GM12865 (cell line): ENCODE measurements at regions not wholly inside any gene's neighbourhood (a gene's known extent, or its start where the extent isn't known, plus 50 kb on each side); places are given as distances from the start of the nearest gene placed in this dataset.
"Not testable (repeated sequence)": the region's sequence is repeated elsewhere in the genome, so short reads cannot be mapped to it uniquely, and the experiment has no call there.

ENCODE experiments used
- DNase-seq: peaks from one replicate; pipeline ENCODE4 v3.0.0; 2010; ENCODE audit warnings: low read depth
- H3K4me3 ChIP-seq: 2 replicates; pipeline ENCODE4 v1.5.1; 2011; ENCODE audit warnings: mild to moderate bottlenecking, low read depth, low read length, control low read depth
- TF ChIP-seq, protein P1 (sequence below): IDR thresholded peaks from 2 replicates; pipeline ENCODE4 v1.5.1; 2011; ENCODE audit warnings: low read length, control low read depth, low read depth, inconsistent platforms; ENCODE audit not compliant: insufficient read depth; ENCODE audit errors: missing control alignments

DNA sequence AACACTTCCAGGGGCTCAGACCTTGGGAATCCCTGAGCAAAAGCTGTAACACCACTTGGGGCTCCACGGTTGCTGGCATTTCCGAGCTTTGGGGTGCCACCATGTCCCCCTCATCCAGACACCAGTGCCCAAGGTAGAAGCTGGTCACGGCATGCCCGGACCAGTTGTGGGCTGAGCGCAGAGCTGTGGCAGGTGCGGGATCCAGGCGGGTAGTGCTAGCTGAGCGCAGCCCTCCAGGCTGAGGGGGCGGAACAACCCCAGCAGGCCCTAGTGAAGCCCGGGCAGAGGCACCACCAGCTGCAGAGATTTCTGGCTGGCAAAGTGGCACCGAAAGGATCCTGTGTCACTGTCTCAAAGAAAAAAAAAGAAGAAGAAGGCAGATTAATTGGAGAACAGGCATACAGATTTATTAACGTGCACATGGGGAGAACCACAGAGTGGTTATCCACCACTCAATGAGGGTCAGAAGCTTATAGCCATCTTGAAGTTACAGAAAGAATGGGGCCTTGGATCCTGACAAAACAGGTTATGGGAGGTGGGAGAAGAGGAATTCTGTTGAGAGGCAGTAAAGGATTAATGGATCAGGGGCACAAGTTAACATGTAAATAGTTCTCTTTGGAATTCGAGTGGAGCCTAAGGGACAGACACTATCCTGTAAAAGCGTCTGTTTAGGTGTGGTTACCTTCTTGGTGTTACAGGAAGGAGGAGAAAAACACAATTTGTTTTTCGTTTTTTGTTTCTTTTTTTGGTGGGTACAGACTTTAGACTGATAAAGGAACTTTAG, 107.5 kb downstream of the CD24 start:
- no peak for DNase-seq
- no peak overlapping the region for H3K4me3 ChIP-seq
- TF ChIP-seq, protein P1, sequence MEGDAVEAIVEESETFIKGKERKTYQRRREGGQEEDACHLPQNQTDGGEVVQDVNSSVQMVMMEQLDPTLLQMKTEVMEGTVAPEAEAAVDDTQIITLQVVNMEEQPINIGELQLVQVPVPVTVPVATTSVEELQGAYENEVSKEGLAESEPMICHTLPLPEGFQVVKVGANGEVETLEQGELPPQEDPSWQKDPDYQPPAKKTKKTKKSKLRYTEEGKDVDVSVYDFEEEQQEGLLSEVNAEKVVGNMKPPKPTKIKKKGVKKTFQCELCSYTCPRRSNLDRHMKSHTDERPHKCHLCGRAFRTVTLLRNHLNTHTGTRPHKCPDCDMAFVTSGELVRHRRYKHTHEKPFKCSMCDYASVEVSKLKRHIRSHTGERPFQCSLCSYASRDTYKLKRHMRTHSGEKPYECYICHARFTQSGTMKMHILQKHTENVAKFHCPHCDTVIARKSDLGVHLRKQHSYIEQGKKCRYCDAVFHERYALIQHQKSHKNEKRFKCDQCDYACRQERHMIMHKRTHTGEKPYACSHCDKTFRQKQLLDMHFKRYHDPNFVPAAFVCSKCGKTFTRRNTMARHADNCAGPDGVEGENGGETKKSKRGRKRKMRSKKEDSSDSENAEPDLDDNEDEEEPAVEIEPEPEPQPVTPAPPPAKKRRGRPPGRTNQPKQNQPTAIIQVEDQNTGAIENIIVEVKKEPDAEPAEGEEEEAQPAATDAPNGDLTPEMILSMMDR = no peak

DNA sequence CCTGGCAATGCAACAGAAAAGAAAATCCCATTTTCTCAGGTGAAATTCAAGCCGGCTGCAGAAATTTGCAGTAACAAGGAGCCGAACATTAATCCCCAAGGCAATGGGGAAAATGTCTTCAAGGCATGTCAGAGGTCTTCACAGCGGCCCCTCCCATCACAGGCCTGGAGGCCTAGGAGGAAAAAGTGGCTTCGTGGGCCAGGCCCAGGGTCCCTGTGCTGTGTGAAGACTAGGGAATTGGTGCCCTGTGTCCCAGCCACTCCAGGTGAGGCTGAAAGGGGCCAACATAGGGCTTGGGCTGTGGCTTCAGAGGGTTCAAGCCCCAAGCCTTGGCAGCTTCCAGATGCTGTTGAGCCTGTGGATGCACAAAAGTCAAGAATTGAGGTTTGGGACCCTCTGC, 111.7 kb downstream of the CD24 start:
- H3K4me3 ChIP-seq = no peak overlapping the region
- DNase-seq = no peak
- TF ChIP-seq, protein P1 = no peak

DNA sequence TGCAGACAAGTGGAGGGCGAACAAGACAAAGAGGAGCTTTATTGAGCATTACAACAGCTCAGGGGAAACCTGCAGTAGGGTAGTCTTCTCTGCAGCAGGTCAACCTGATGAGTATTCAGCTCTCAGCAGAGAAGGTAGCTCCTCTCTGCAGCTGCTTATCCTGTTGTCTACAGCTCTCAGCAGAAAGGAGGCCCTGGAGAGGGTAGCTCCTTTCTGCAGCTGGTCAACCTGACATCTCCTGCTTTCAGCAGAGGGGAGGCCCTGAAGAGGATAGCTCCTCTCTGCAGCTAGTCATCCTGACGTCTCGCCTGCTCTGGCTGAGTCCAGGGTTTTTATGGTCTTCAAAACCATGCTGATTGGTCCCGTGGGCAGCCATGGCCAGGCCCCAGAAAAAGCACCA, 113.6 kb downstream of the CD24 start:
- no peak overlapping the region for H3K4me3 ChIP-seq
- DNase-seq = no peak
- TF ChIP-seq, protein P1 = no peak

DNA sequence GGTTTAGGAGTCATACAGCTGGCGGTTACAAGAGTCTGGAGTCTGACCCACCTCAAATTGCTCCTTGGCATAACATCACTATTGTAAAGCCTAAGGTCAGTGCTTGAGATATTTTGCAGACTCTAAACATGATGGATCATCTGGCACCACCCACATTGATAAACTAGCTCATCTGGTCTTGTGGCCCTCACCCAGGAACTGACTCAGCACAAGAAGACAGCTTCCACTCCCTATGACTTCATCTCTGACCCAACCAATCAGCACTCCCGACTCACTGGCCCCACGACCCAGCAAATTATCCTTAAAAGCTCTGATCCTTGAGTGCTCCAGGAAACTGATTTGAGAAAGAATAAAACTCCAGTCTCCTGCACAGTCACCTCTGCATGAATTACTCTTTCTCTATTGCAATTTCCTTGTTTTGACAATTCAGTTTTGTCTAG, 115.9 kb downstream of the CD24 start:
- DNase-seq = no peak
- H3K4me3 ChIP-seq = no peak overlapping the region
- TF ChIP-seq, protein P1 = no peak

DNA sequence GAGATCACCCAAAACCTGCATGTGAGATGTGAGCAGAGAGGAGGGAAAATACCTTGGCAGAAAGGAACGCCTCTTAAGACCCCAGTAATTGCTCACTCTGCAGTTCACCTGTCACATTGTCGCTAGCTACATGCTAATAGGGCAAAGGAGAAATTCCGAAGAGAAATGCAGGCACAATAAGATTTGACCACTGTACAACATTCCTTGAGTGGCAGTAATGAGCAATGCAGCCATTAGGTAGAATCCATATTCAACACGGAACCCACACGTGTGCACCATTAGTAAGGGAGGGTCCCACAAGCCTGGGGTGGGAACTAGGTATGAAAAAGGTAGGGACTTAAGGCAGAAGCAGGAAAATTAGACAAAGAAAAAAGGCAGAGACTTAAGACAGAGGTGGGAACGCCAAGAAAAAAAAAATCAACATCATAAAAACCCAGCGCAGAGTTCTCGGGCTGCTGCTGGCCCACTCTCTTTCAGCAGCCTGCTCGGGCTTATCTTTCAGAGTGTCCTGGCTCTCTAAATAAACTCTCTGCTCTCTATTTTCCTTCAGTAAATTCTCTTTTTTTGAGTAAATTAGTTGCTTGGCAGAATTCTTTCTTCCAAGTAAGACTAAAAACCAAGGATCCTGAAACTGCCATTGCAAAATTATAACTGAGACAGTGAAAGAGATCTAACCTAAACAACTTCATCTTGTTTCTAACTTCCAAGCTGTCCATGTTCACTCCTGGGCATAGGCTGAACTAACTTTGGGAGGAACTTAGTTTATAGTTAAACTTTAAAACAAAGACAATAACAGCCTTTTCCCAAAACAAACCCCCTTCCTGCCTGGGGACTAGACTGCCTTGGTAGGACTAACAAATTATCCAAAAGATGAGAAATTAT, 116.5 kb downstream of the CD24 start:
- DNase-seq = no peak
- no peak overlapping the region for H3K4me3 ChIP-seq
- TF ChIP-seq, protein P1 = no peak

DNA sequence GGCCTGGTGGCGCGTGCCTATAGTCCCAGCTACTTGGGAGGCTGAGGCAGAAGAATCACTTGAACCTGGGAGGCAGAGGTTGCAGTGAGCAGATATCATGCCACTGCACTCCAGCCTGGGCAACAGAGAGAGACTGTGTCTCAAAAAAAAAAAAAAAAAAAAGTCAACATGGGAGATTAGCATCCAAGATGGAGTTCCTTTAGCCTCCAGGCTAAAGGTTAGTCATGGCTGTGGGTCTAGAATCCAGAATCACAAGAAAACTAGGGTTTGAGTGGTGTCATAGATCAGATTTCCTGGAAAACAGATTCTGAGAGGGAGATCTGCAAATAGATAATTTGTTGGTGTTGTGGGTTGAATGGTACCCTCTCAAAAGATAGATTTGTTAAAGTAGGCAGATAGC, 117.2 kb downstream of the CD24 start:
- H3K4me3 ChIP-seq, DNase-seq: not testable (repeated sequence)

DNA sequence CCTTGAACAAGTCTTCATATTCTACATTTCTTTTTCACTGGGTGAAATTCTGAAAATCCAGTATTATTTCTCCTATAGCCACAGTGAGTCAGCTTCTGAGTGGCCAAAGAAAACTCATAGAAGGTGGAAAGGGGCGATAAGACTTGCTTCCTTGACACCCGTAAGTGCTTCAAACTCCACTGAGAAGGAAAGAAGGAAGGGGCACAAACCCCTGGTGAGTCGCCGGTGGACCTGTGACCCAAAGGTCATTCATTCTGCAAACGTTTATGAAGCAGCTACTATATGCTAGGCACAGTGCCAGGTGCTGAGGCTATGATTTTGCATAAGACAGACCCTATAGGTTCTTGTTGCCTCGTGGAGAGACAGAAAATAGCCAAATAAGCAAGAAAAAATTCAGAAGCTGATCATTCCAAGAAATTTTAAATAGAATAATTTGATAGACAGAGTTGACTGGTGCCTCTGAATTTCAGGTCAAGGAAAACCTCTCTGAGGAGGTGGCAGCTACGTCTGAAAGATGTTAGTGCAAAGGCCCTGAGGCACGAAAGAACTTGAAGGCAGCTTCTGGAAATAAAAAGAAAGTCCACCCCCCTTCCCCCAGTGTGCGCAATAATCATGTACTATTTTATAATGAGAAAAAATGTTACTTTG, 118.2 kb downstream of the CD24 start:
- TF ChIP-seq, protein P1 = no peak
- no peak overlapping the region for H3K4me3 ChIP-seq
- no peak for DNase-seq
